IMR-90 (cell line): ENCODE measurements at regions not wholly inside any gene's neighbourhood (a gene's known extent, or its start where the extent isn't known, plus 50 kb on each side); places are given as distances from the start of the nearest gene placed in this dataset.

ENCODE experiments used
- ATAC-seq: fragments of 200-7000 bp; cut with Tn5 transposase; 2 replicates; pipeline ENCODE4 v1.9.1; 2020; ENCODE audit warnings: low read depth, mild to moderate bottlenecking, moderate library complexity
- BruUV-seq: library from RNA; stranded (reverse); fragments of 400-500 nt; replicated peaks from 2 replicates; lab custom pipeline; 2021; lab: Mats Ljungman, UMichigan
- CTCF ChIA-PET: fragments of 300-600 bp; formaldehyde crosslinking; extraction: SDS; loops from one replicate; lab custom pipeline; 2021; ENCODE audit warnings: antibody characterized with exemption; lab: Yijun Ruan, JAX
- POLR2A ChIA-PET: fragments of 300-600 bp; sonication (Branson Sonifier 250); formaldehyde crosslinking; loops from one replicate; lab custom pipeline; 2022; ENCODE audit warnings: antibody characterized with exemption; ENCODE audit not compliant: unreplicated experiment; lab: Charles Lee
- DNase-seq: peaks from one replicate; pipeline ENCODE4 v3.0.0; 2013
- H2AFZ ChIP-seq: replicated peaks from 2 replicates; pipeline ENCODE3; 2013; ENCODE audit warnings: low read length, mild to moderate bottlenecking; ENCODE audit not compliant: poor library complexity
- H2AK5ac ChIP-seq: 2 replicates; pipeline ENCODE4 v1.6.1; 2013; ENCODE audit warnings: low read depth, low read length, inconsistent platforms
- H2AK9ac ChIP-seq: replicated peaks from 2 replicates; pipeline ENCODE3; 2013; ENCODE audit warnings: mild to moderate bottlenecking, low read depth, low read length, moderate library complexity; ENCODE audit not compliant: poor library complexity
- H2BK120ac ChIP-seq: 2 replicates; pipeline ENCODE4 v1.6.1; 2013; ENCODE audit warnings: low read depth, low read length, inconsistent platforms
- H2BK15ac ChIP-seq: 3 replicates; pipeline ENCODE4 v1.6.1; 2013; ENCODE audit warnings: low read depth, low read length, inconsistent platforms
- H2BK20ac ChIP-seq: 2 replicates; pipeline ENCODE4 v1.6.1; 2013; ENCODE audit warnings: low read depth, mild to moderate bottlenecking, inconsistent platforms, low read length, moderate library complexity
- H2BK5ac ChIP-seq: 2 replicates; pipeline ENCODE4 v1.6.1; 2013; ENCODE audit warnings: mild to moderate bottlenecking, low read depth, low read length, inconsistent platforms; ENCODE audit not compliant: poor library complexity, severe bottlenecking
- H3K14ac ChIP-seq: replicated peaks from 2 replicates; pipeline ENCODE4 v1.6.1; 2013; ENCODE audit warnings: low read depth, low read length, inconsistent platforms
- H3K18ac ChIP-seq: 2 replicates; pipeline ENCODE4 v1.6.1; 2013; ENCODE audit warnings: low read depth, low read length, control low read depth
- H3K23ac ChIP-seq: 2 replicates; pipeline ENCODE4 v1.6.1; 2013; ENCODE audit warnings: low read depth, low read length, inconsistent platforms
- H3K27ac ChIP-seq: 2 replicates; pipeline ENCODE4 v1.5.1; 2013; ENCODE audit warnings: mild to moderate bottlenecking, control low read depth, low read length; ENCODE audit not compliant: insufficient read depth
- H3K27me3 ChIP-seq: 2 replicates; pipeline ENCODE4 v1.6.1; 2013; ENCODE audit warnings: low read length; ENCODE audit not compliant: control insufficient read depth, insufficient read depth
- H3K36me3 ChIP-seq: 2 replicates; pipeline ENCODE4 v1.6.1; 2013; ENCODE audit warnings: low read length, mixed read lengths; ENCODE audit not compliant: control insufficient read depth, insufficient read depth
- H3K4ac ChIP-seq: 2 replicates; pipeline ENCODE4 v1.6.1; 2013; ENCODE audit warnings: low read depth, low read length, inconsistent platforms
- H3K4me1 ChIP-seq: 2 replicates; pipeline ENCODE4 v1.6.1; 2013; ENCODE audit warnings: low read length, mixed read lengths; ENCODE audit not compliant: control insufficient read depth, insufficient read depth
- H3K4me2 ChIP-seq: 2 replicates; pipeline ENCODE4 v1.6.1; 2013; ENCODE audit warnings: low read depth, mild to moderate bottlenecking, control low read depth, low read length, moderate library complexity
- H3K4me3 ChIP-seq: 2 replicates; pipeline ENCODE4 v1.5.1; 2013; ENCODE audit warnings: low read depth, mild to moderate bottlenecking, control low read depth, low read length, moderate library complexity; ENCODE audit not compliant: insufficient read depth
- H3K56ac ChIP-seq: 2 replicates; pipeline ENCODE4 v1.6.1; 2013; ENCODE audit warnings: low read length, inconsistent platforms; ENCODE audit not compliant: insufficient read depth; ENCODE audit errors: extremely low read depth
- H3K79me1 ChIP-seq, 2 experiments: 2 replicates each; pipeline ENCODE4 v1.6.1; 2013; ENCODE audit warnings: low read length in 2 of 2, inconsistent platforms in 1 of 2, low read depth in 1 of 2
- H3K9ac ChIP-seq: 2 replicates; pipeline ENCODE4 v1.6.1; 2013; ENCODE audit warnings: low read depth, low read length, control low read depth
- H3K9me1 ChIP-seq: 2 replicates; pipeline ENCODE4 v1.6.1; 2013; ENCODE audit warnings: low read length, inconsistent platforms; ENCODE audit not compliant: insufficient read depth
- H3K9me3 ChIP-seq: 2 replicates; pipeline ENCODE4 v1.6.1; 2013; ENCODE audit warnings: low read length; ENCODE audit not compliant: control insufficient read depth, insufficient read depth
- H4K20me1 ChIP-seq: 2 replicates; pipeline ENCODE4 v1.6.1; 2013; ENCODE audit warnings: low read length, inconsistent platforms; ENCODE audit not compliant: insufficient read depth
- H4K5ac ChIP-seq: 2 replicates; pipeline ENCODE4 v1.6.1; 2013; ENCODE audit warnings: mild to moderate bottlenecking, low read depth, low read length, control low read depth
- H4K8ac ChIP-seq, 2 experiments: 2 replicates each; pipeline ENCODE4 v1.6.1; 2013; ENCODE audit warnings: low read depth in 2 of 2, low read length in 2 of 2, control low read depth in 1 of 2, inconsistent platforms in 1 of 2
- H4K91ac ChIP-seq: 2 replicates; pipeline ENCODE4 v1.6.1; 2013; ENCODE audit warnings: low read depth, low read length, inconsistent platforms; ENCODE audit not compliant: insufficient read depth
- CEBPB ChIP-seq: IDR thresholded peaks from 2 replicates; pipeline ENCODE4 v1.6.1; 2012; ENCODE audit warnings: low read depth, low read length, improper control_type of control experiment
- MAFK ChIP-seq: IDR thresholded peaks from 2 replicates; pipeline ENCODE4 v1.6.1; 2012; ENCODE audit warnings: low read depth, low read length, improper control_type of control experiment
- POLR2A ChIP-seq: IDR thresholded peaks from 2 replicates; pipeline ENCODE4 v1.6.1; 2012; ENCODE audit warnings: mild to moderate bottlenecking, low read depth, low read length
- WGBS, 2 experiments: methylation state at CpG; one replicate each; pipeline versions ENCODE4 v1.1.5 to v1.1.7; 2013; ENCODE audit warnings: missing lambda C conversion rate in 2 of 2; ENCODE audit not compliant: insufficient read length in 1 of 2; ENCODE audit errors: extremely low coverage in 2 of 2; 5-methylcytosine and 5-hydroxymethylcytosine counted together
- dilution Hi-C: fragments of 300-500 bp; cut with HindIII; formaldehyde crosslinking; loops from one replicate; pipeline ENCODE4 v1.14.3; 2018; ENCODE audit warnings: low sequenced_read_pairs; ENCODE audit not compliant: unreplicated experiment
- in situ Hi-C: fragments of 300-500 bp; cut with MboI; formaldehyde crosslinking; loops from 3 replicates; pipeline ENCODE4 v1.14.3; 2019; ENCODE audit warnings: low sequenced_read_pairs, inconsistent platforms, mixed read lengths
- intact Hi-C: fragments of 100-400 bp; cut with micrococcal nuclease; formaldehyde crosslinking; loops from 2 replicates; pipeline ENCODE4 v1.10.0; 2022
- TF ChIP-seq, protein P1 (sequence below): conservative IDR thresholded peaks from 2 replicates; pipeline ENCODE4 v1.5.1; 2012; ENCODE audit warnings: mild to moderate bottlenecking, low read depth, low read length, improper control_type of control experiment
- TF ChIP-seq, protein P2 (sequence below): fragments of 150-350 bp; IDR thresholded peaks from 2 replicates; pipeline ENCODE4 v1.6.1; 2016; ENCODE audit warnings: low read depth, mild to moderate bottlenecking, low read length, moderate library complexity, borderline replicate concordance

DNA sequence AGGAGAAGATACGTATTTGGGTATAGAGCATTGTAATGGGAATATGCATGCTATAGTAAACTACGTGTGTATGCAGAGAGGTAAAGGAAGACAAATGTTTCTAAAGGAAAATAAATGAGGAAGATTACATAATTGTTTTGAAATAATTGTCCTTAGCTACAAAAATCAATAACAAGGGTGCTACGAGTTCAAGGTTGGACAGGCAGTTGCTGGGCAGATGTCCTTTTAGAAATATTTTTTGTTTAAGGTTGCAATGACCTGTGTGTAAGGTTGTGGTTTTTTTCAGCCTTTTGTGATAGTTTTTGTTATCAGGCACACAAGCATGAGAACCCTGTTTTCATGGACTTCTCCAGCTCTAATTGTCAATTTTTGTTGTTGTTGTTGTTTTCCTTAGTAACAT, 1304.1 kb upstream of the CHAC2 start:
- no peaks in the 10 kb centered on the region for H3K79me1 ChIP-seq
- in situ Hi-C loops, result no loop called here
- H3K23ac ChIP-seq, result no peak overlapping the region
- no CpG with 5 or more reads among the region's 3 CpGs for WGBS, 2 experiments
- no peak overlapping the region for H3K4me2 ChIP-seq
- no peak overlapping the region for H3K4ac ChIP-seq
- H3K9ac ChIP-seq, result no peak overlapping the region
- no peak overlapping the region for H4K8ac ChIP-seq
- no peak for DNase-seq
- H3K4me1 ChIP-seq, result peaks cover 5% of the 10 kb centered on the region
- H4K91ac ChIP-seq, result no peak overlapping the region
- H4K5ac ChIP-seq, result no peak overlapping the region
- H3K4me3 ChIP-seq, result no peak overlapping the region
- H2AFZ ChIP-seq, result no peak overlapping the region
- no peak overlapping the region for H3K18ac ChIP-seq
- ChIA-PET POLR2A (no interaction called here), CTCF (no interaction called here)
- H2BK5ac ChIP-seq, result no peak overlapping the region
- no peaks in the 10 kb centered on the region for H3K9me3 ChIP-seq
- H3K14ac ChIP-seq, result no peak overlapping the region
- no peak overlapping the region for H3K56ac ChIP-seq
- H2BK120ac ChIP-seq, result no peak overlapping the region
- BruUV-seq, result no TSS peak
- H4K20me1 ChIP-seq, result no peaks in the 10 kb centered on the region
- no peaks in the 10 kb centered on the region for H3K36me3 ChIP-seq
- no peak overlapping the region for H3K27ac ChIP-seq
- TF ChIP-seq, protein P1, sequence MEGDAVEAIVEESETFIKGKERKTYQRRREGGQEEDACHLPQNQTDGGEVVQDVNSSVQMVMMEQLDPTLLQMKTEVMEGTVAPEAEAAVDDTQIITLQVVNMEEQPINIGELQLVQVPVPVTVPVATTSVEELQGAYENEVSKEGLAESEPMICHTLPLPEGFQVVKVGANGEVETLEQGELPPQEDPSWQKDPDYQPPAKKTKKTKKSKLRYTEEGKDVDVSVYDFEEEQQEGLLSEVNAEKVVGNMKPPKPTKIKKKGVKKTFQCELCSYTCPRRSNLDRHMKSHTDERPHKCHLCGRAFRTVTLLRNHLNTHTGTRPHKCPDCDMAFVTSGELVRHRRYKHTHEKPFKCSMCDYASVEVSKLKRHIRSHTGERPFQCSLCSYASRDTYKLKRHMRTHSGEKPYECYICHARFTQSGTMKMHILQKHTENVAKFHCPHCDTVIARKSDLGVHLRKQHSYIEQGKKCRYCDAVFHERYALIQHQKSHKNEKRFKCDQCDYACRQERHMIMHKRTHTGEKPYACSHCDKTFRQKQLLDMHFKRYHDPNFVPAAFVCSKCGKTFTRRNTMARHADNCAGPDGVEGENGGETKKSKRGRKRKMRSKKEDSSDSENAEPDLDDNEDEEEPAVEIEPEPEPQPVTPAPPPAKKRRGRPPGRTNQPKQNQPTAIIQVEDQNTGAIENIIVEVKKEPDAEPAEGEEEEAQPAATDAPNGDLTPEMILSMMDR, result no peak
- TF ChIP-seq MAFK (no peak), POLR2A (no peak), CEBPB (no peak)
- TF ChIP-seq, protein P2, sequence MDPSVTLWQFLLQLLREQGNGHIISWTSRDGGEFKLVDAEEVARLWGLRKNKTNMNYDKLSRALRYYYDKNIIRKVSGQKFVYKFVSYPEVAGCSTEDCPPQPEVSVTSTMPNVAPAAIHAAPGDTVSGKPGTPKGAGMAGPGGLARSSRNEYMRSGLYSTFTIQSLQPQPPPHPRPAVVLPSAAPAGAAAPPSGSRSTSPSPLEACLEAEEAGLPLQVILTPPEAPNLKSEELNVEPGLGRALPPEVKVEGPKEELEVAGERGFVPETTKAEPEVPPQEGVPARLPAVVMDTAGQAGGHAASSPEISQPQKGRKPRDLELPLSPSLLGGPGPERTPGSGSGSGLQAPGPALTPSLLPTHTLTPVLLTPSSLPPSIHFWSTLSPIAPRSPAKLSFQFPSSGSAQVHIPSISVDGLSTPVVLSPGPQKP, result no peak
- no peak overlapping the region for H2BK20ac ChIP-seq
- H2AK5ac ChIP-seq, result no peak overlapping the region
- ATAC-seq, result no peak
- dilution Hi-C loops, result no loop called here
- intact Hi-C loops, result no loop called here
- H3K27me3 ChIP-seq, result no peaks in the 10 kb centered on the region
- H3K9me1 ChIP-seq, result no peaks in the 10 kb centered on the region
- H2AK9ac ChIP-seq, result no peak overlapping the region
- H2BK15ac ChIP-seq, result no peak overlapping the region
